ENCODE measurements at regions not wholly inside any gene's neighbourhood (a gene's known extent, or its start where the extent isn't known, plus 50 kb on each side); places are given as distances from the start of the nearest gene placed in this dataset.

GRCh38 chr5:8848997-8849594 lies 696.8 kb downstream of the SEMA5A start:
- DNase-seq (ENCODE audit: low read depth), result peak; percentile 85

GRCh38 chr5:8851101-8851500 lies 694.8 kb downstream of the SEMA5A start:
- DNase-seq (ENCODE audit: low read depth), result no peak

GRCh38 chr5:8857051-8857450 lies 688.8 kb downstream of the SEMA5A start:
- DNase-seq (ENCODE audit: low read depth), result peak; percentile 81

- DNase-seq (ENCODE audit: low read depth), result no peak
Observed at GRCh38 chr5:8861764-8862163, 684.1 kb downstream of the SEMA5A start.

GRCh38 chr5:8864053-8864452 lies 681.8 kb downstream of the SEMA5A start:
- peak; percentile 34 for DNase-seq (ENCODE audit: low read depth)

- no peak for DNase-seq (ENCODE audit: low read depth)
Observed at GRCh38 chr5:8865266-8865665, 680.6 kb downstream of the SEMA5A start.

- no peak for DNase-seq (ENCODE audit: low read depth)
Observed at GRCh38 chr5:8865686-8866374, 680.0 kb downstream of the SEMA5A start.

- DNase-seq (ENCODE audit: low read depth), result no peak
Observed at GRCh38 chr5:8868283-8868682, 677.6 kb downstream of the SEMA5A start.

- DNase-seq (ENCODE audit: low read depth), result no peak
Observed at GRCh38 chr5:8869932-8870331, 675.9 kb downstream of the SEMA5A start.

GRCh38 chr5:8870349-8870958 lies 675.4 kb downstream of the SEMA5A start:
- DNase-seq (ENCODE audit: low read depth), result no peak

- DNase-seq (ENCODE audit: low read depth), result no peak
Observed at GRCh38 chr5:8870959-8871355, 674.9 kb downstream of the SEMA5A start.

- DNase-seq (ENCODE audit: low read depth), result no peak
Observed at GRCh38 chr5:8871446-8871845, 674.4 kb downstream of the SEMA5A start.

- no peak for DNase-seq (ENCODE audit: low read depth)
Observed at GRCh38 chr5:8875722-8876121, 670.2 kb downstream of the SEMA5A start.

- no peak for DNase-seq (ENCODE audit: low read depth)
Observed at GRCh38 chr5:8879248-8879647, 666.6 kb downstream of the SEMA5A start.

- no peak for DNase-seq (ENCODE audit: low read depth)
Observed at GRCh38 chr5:8884029-8884428, 661.8 kb downstream of the SEMA5A start.

- DNase-seq (ENCODE audit: low read depth), result no peak
Observed at GRCh38 chr5:8892926-8893325, 652.9 kb downstream of the SEMA5A start.

GRCh38 chr5:8894031-8894430 lies 651.8 kb downstream of the SEMA5A start:
- DNase-seq (ENCODE audit: low read depth), result no peak

GRCh38 chr5:8895062-8895461 lies 650.8 kb downstream of the SEMA5A start:
- no peak for DNase-seq (ENCODE audit: low read depth)

GRCh38 chr5:8895599-8895998 lies 650.3 kb downstream of the SEMA5A start:
- DNase-seq (ENCODE audit: low read depth), result no peak

GRCh38 chr5:8897316-8897715 lies 648.6 kb downstream of the SEMA5A start:
- DNase-seq (ENCODE audit: low read depth), result no peak

GRCh38 chr5:8905021-8905420 lies 640.9 kb downstream of the SEMA5A start:
- DNase-seq (ENCODE audit: low read depth), result peak; percentile 85

- peak; percentile 41 for DNase-seq (ENCODE audit: low read depth)
Observed at GRCh38 chr5:8906303-8906967, 639.4 kb downstream of the SEMA5A start.

Data from fibroblast of gingiva (primary cell).